ENCODE measurements at regions not wholly inside any gene's neighbourhood (a gene's known extent, or its start where the extent isn't known, plus 50 kb on each side); places are given as distances from the start of the nearest gene placed in this dataset.

DNA sequence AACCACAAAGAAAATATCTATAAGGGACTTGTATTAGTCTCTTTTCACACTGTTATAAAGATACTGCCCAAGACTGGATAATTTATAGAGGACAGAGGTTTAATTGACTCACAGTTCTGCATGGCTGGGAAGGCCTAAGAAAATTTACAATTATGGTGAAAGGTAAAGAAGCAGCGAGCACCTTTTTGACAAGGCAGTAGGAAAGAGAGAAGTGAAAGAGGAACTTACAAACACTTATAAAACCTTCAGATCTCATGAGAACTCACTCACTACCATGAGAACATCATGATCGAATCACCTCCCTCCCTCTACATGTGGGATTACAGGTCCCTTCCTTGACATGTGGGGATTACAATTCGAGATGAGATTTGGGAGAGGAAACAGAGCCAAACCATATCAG, 856.0 kb downstream of the TRAM1L1 start:
- Histone ChIP-seq H3K4me2 (no peak overlapping the region), H3K36me3 (replicated peaks in 1 of 2; ENCODE audit: control insufficient read depth in 1 of 2, insufficient read depth in 2 of 2, low read length in 1 of 2) (no peaks in the 10 kb centered on the region), H2AFZ (ENCODE audit: low read depth) (no peak overlapping the region), H3K27me3 (ENCODE audit: insufficient read depth) (no peaks in the 10 kb centered on the region), H3K4me3 (ENCODE audit: low read depth in 2 of 2, low read length in 1 of 2) (no peak overlapping the region), H3K9me3 (no peaks in the 10 kb centered on the region), H3K79me2 (ENCODE audit: insufficient read depth) (no peaks in the 10 kb centered on the region), H3K27ac (ENCODE audit: low read depth in 2 of 2, low read length in 1 of 2) (no peak overlapping the region), H3K9me2 (no peaks in the 10 kb centered on the region), H3F3A (replicated peaks; ENCODE audit: insufficient read depth) (no peaks in the 10 kb centered on the region), H3K4me1 (ENCODE audit: control insufficient read depth in 1 of 2, insufficient read depth in 2 of 2, low read depth in 1 of 2, low read length in 1 of 2) (no peaks in the 10 kb centered on the region), H3K9ac (no peak overlapping the region), H4K20me1 (ENCODE audit: insufficient read depth) (no peaks in the 10 kb centered on the region)
- ChIA-PET POLR2A (no interaction called here), CTCF (no interaction called here)
- 29% methylated on average over 3 of the region's 3 CpGs for WGBS (ENCODE audit: low lambda C conversion rate)
- DNase-seq: no peak
- TF ChIP-seq GATA2 (CRISPR knock-in tag; IDR thresholded peaks at IDR 0.05) (no peak), SMC3 (IDR thresholded peaks at IDR 0.05; ENCODE audit: low read depth, low read length) (no peak), RFX5 (IDR thresholded peaks at IDR 0.05; ENCODE audit: low read length) (no peak), TEAD4 (IDR thresholded peaks at IDR 0.05; ENCODE audit: borderline replicate concordance, insufficient read depth) (no peak), RCOR1 (IDR thresholded peaks at IDR 0.05; ENCODE audit: low read length) (no peak), FOXJ3 (CRISPR knock-in tag; IDR thresholded peaks at IDR 0.05) (no peak), MXI1 (IDR thresholded peaks at IDR 0.05; ENCODE audit: low read depth, low read length) (no peak), USF2 (IDR thresholded peaks at IDR 0.05; ENCODE audit: borderline replicate concordance, low read depth, low read length) (no peak), USF1 (IDR thresholded peaks at IDR 0.05; ENCODE audit: borderline replicate concordance, low read depth) (no peak)

GRCh38 chr4:116223040-116223732, 862.2 kb downstream of the TRAM1L1 start:
- no peak for DNase-seq
- H3K4me1 ChIP-seq (ENCODE audit: control insufficient read depth in 1 of 2, insufficient read depth in 2 of 2, low read depth in 1 of 2, low read length in 1 of 2): no peaks in the 10 kb centered on the region
- ChIA-PET CTCF (no interaction called here), POLR2A (no interaction called here)
- no peaks in the 10 kb centered on the region for H3K9me3 ChIP-seq
- no peaks in the 10 kb centered on the region for H3K27me3 ChIP-seq (ENCODE audit: insufficient read depth)
- no peaks in the 10 kb centered on the region for H3K36me3 ChIP-seq (replicated peaks in 1 of 2; ENCODE audit: control insufficient read depth in 1 of 2, insufficient read depth in 2 of 2, low read length in 1 of 2)
- H3K79me2 ChIP-seq (ENCODE audit: insufficient read depth): no peaks in the 10 kb centered on the region
- H3K4me3 ChIP-seq (ENCODE audit: low read depth in 2 of 2, low read length in 1 of 2): no peak overlapping the region
- H4K20me1 ChIP-seq (ENCODE audit: insufficient read depth): no peaks in the 10 kb centered on the region
- no peaks in the 10 kb centered on the region for H3K9me2 ChIP-seq
- WGBS (ENCODE audit: low lambda C conversion rate): 53% methylated on average over 8 of the region's 8 CpGs
- no peak overlapping the region for H2AFZ ChIP-seq (ENCODE audit: low read depth)
- no peak overlapping the region for H3K27ac ChIP-seq (ENCODE audit: low read depth in 2 of 2, low read length in 1 of 2)
- H3F3A ChIP-seq (replicated peaks; ENCODE audit: insufficient read depth): no peaks in the 10 kb centered on the region
- no peak overlapping the region for H3K4me2 ChIP-seq
- H3K9ac ChIP-seq: no peak overlapping the region
- no peak for TF ChIP-seq REST (IDR thresholded peaks at IDR 0.05; ENCODE audit: low read depth, low read length)
- no peak for TF ChIP-seq MEF2A (IDR thresholded peaks at IDR 0.05; ENCODE audit: borderline replicate concordance, low read depth)
- TF ChIP-seq RCOR1 (IDR thresholded peaks at IDR 0.05; ENCODE audit: low read length): no peak
- no peak for TF ChIP-seq TCF12 (IDR thresholded peaks at IDR 0.05)
- no peak for TF ChIP-seq IRF3 (IDR thresholded peaks at IDR 0.05; ENCODE audit: low read depth, low read length)
- no peak for TF ChIP-seq RAD21 (IDR thresholded peaks at IDR 0.05; ENCODE audit: low read length)
- TF ChIP-seq GATA2 (CRISPR knock-in tag; IDR thresholded peaks at IDR 0.05): no peak
- no peak for TF ChIP-seq CTCF (IDR thresholded peaks at IDR 0.05)
- no peak for TF ChIP-seq EP300 (IDR thresholded peaks at IDR 0.05; ENCODE audit: borderline replicate concordance in 1 of 2, low read depth in 1 of 2, low read length in 1 of 2)
- TF ChIP-seq USF2 (IDR thresholded peaks at IDR 0.05; ENCODE audit: borderline replicate concordance, low read depth, low read length): no peak
- TF ChIP-seq MXI1 (IDR thresholded peaks at IDR 0.05; ENCODE audit: low read depth, low read length): no peak
